ENCODE measurements at regions not wholly inside any gene's neighbourhood (a gene's known extent, or its start where the extent isn't known, plus 50 kb on each side); places are given as distances from the start of the nearest gene placed in this dataset.
"Not testable (repeated sequence)": the region's sequence is repeated elsewhere in the genome, so short reads cannot be mapped to it uniquely, and the experiment has no call there.

DNA sequence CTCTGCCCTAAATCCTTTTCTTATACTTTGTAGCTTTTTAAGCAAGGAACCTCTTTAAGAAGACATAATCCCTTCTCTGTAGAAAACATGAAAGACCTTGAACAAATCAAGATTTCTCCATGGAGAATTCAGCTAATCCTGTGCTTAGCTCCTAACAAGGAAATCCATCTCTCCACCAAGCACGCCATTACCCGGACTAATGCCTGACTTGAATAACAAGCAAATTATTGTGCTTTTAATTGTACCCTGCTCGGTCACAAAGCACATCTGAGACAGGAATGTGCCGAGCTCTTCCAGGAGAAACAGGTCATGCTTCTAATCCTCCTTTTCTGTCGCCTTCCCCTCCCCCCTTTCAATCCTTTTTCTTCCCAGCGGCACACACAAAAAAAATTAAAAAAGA lies 141.3 kb downstream of the PSAT1 start:
- DNase-seq (ENCODE audit: low read depth in 2 of 2): no peak

DNA sequence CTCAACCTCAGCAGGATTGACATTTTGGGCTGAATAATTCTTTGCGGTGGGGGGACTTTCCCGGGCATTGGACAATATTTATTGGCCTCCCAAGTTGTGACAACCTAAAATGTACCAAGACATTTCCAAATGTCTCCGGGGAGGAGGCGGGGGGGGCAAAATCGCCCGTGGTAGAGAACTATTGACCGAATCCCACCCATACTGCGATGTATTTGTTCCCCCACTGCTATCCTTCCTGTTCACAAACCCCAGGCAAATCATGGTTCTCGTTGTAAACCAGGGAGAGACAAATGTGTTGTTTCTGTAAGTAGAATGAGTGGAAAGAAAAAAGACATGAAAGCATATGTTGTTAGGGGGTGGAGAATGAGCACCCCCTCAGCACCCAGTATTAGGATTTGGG lies 141.9 kb downstream of the PSAT1 start:
- no peak for DNase-seq (ENCODE audit: low read depth in 2 of 2)

DNA sequence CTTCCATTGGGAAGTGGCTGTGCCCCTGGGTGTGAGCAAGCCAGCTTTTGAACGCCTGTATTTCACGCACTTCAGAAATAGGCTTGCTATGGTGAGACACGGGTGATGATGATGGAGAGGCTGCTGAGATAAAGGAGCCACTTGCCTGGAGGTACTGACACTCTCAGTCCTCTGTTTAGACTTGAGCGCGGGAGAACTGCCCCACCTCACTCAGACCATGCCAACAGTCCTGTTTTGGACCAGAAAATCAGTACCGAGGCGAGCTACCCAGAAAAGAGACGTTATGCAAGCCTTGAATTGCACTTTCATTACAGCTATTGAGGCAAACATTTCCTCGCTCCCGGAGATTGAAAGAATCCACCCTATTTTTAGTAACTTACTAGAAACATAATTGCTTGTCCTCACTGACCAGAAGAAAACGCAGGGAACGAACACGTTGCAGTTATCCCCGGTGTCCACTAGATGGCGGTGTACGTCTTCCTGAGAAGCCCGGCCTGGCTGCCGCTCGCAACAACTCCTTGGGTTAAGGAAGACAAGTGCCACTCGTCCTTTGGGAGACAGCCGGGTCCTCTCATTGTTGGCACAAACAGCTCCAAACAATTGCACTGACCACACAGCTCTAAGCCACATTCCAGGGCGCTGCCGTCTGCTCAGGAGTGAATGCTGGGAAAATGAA lies 142.4 kb downstream of the PSAT1 start:
- DNase-seq (ENCODE audit: low read depth in 2 of 2): peak; percentile 28 to 30

DNA sequence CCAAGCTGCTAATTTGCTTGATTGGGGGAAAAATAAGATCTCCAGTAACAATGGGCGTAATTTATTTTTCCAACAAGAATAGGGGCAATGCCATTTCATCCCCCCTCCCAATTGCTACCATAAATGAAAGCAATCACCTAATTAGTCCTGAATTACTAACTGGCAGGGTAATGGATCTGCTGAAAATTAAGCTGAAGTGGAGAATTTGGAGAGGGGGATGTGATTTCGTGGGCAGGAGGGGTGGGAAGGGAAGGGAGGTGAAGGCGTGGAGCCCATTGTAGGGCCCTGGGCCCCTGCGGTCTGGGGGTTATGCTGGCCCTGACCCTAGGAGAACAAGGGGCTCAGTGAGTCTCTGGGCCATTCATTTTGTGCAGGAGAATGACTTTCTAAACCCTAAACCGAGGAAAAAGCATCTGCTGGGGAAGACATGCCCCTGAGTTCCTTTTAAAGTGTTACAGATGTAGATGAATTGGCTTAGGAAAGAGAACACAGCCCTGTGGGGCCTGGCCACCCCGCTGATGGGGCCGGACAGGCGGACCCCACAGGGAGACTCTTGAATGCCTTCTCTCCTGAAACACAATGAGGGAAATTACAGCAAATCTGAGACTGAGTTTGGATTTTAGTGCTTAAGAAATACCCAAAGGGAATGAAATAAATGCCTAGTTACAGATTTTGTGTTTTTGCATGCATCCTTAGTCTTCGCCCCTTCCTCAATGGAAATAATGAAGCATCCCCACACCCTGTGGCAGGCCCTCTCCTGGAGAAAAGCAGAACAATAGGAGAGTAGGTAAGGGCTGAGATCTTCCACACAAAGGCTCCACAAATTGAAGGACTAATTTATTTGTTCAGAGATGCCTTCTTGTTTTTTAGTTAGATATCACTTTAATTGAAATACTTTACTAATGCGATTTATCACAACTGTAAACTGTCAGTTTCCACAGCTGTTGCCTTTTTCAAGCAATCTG lies 143.2 kb downstream of the PSAT1 start:
- DNase-seq (ENCODE audit: low read depth in 2 of 2): no peak

DNA sequence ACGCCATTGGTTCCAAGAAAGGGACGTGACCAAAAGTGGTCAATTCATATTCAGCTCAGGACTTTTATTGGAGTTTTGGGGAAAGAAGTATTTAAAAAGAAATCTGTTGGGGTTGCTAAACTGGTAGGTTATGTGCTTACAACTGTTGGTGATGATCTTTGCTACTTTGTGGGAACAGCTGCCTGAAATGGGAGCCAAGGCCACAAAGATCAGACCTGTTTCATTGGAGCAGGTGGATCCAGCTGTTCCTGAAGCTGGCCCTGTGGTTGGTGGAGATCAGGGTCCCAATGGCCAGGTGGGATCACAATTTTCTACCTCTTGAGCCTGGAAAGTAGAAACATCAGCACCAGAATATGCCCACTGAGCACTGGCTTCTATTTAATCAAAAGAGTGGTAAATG lies 144.5 kb downstream of the PSAT1 start:
- no peak for DNase-seq (ENCODE audit: low read depth in 2 of 2)

DNA sequence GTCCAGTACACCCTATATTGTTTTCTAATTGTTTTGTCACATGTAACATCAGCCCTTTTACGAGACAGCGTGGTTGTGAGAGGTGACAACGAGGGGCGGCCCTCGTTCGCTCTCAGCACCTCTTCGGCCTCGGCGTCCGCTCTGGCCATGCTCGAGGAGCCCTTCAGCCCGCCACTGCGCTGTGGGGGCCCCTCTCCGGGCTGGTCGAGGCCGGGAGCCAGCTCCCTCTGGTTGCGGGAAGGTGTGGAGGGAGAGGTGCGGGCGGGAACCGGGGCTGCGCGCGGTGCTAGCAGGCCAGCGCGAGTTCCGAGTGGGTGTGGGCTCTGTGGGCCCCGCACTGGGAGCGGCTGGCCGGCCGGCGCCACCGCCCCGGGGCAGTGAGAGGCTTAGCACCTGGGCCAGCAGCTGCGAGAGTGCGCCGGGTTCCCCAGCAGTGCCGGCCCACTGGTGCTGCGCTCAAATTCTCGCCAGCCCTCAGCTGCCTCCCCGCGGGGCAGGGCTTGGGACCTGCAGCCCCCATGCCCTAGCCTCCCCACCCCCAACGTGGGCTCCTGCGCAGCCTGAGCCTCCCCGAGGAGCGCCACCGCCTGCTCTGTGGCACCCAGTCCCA lies 145.0 kb downstream of the PSAT1 start:
- DNase-seq (ENCODE audit: low read depth in 2 of 2): no peak

DNA sequence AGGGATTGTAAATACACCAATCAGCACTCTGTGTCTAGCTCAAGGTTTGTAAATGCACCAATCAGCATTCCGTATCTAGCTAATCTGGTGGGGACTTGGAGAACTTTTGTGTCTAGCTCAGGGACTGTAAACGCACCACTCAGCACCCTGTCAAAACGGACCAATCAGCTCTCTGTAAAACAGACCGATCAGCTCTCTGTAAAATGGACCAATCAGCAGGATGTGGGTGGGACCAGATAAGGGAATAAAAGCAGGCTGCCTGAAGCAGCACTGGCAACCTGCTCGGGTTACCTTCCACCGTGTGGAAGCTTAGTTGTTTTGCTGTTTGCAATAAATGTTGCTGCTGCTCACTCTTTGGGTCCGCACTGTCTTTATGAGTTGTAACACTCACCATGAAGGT lies 145.7 kb downstream of the PSAT1 start:
- DNase-seq (ENCODE audit: low read depth in 2 of 2): not testable (repeated sequence)

DNA sequence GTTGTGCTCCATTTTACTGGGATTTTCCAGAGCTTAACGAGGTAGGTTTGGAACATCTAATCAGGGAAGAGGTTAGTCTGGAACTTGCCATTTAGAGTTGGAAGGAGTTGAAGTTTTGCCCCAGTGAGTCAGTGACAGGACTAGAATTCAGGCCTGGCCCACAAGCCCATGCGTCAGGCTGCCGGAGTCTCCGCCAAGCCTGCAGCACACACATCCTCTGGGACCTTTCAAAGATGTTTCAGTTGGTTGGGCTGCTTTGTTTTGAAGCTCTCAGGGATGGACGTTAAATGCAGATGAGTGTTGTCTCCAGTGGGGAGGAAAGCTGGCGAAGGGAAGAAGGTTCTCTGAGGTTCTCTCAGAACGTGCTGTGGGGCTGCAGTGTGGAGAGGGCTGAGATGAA lies 147.0 kb downstream of the PSAT1 start:
- DNase-seq (ENCODE audit: low read depth in 2 of 2): no peak

DNA sequence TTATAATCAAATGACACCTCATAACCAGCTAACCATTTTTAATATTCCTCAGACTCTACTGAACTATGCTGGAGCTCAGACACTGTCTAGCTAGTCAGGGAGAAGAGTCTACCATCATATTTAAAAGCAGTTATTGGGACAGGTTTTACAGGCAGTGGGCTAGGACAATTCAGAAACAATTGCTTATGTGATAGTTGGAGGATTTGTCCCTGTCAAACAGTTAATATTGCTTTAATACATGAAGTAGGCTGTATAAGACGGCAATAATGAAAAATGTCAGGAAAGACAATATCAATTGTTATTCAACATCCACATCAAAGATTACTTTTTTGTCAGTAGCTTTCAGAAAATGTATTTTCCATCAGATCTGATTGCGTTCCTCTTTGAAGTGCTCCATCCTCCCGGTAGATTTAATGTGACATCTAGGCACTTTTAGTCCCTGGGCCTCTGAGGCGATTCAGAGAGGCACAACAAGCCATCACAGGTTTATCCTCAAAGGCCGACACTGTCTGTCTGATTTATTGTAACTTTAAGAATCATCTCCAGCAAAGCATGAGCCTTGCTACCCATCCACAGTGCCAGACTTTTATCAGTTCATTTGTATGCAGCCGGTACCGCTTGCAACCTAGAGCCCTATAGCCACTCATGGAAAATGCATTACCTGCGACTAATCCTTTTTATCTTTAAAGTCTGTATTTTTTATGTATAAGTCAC lies 152.2 kb downstream of the PSAT1 start:
- DNase-seq (ENCODE audit: low read depth in 2 of 2): no peak

DNA sequence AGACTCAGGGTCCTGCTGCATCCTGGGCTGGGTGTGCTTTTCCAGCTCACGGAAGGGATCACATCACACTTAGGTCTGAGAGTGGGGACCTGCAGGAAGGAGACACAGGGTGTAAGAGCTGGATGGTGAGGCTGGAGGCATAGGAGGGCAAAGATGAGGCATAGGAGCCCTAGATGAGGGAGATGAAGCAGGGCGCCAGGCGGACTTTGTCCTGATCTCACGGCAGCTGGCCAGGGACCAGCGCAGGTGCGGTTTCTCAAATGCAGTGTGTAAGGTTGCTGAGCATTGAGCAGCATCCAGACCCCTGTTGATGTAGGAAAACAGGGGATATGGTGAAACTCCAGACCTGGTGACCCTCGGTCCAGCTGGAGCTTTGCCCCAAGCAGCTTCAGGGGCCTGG lies 156.5 kb downstream of the PSAT1 start:
- no peak for DNase-seq (ENCODE audit: low read depth in 2 of 2)

DNA sequence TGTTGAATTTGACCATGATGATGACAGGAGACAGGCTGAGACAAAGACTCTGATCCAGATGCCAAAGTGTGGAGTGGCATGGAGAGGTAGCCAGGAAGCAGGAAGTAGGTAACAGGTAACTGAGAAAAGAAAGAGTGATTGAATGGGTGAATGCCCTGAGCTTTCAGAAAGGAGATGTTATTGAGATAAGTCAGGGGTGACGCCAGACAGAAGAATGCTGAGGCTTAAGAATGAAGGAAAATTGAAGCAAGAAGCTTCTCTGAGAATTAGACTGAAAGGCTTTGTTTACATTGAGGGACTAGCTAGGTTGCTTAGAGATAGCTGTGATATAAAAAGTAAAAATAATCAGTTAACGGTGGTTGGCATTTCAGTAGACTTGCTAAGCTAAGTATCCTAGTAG lies 165.7 kb downstream of the PSAT1 start:
- no peak for DNase-seq (ENCODE audit: low read depth in 2 of 2)

DNA sequence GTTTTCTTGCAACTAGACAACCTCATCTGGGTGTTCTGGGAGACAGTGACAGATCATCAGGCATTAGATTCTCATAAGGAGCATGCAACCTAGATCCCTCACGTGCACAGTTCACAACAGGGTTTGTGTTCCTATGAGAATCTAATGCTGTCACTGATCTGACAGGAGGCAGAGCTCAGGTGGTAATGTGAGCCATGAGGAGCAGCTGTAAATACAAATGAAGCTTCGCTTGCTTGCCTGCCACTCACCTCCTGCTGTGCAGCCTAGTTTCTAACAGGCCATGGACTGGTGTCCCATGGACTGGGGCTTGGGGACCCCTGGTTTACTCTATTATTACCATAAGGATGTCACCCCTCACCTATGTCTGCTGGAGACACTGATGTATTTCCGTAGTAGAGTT lies 166.8 kb downstream of the PSAT1 start:
- DNase-seq (ENCODE audit: low read depth in 2 of 2): no peak

DNA sequence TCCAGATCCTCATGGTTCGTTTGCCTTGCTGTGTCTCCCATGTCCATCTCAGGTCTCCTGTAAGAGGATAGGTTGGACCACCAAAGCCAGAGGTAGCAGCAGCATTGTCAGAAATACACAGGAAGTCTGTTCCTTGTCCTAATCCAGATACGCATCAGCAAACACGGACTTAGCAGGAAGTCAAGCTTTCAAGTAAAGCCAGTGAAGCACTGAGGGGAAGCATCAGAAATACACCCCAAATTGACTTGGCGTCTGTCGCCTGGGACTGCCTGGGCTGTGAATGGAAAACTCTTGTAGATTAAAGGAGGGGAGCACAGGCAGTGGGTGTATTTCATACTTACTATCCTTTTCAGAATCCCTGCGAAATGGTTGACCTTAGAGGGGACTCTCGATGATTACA lies 171.3 kb downstream of the PSAT1 start:
- no peak for DNase-seq (ENCODE audit: low read depth in 2 of 2)

DNA sequence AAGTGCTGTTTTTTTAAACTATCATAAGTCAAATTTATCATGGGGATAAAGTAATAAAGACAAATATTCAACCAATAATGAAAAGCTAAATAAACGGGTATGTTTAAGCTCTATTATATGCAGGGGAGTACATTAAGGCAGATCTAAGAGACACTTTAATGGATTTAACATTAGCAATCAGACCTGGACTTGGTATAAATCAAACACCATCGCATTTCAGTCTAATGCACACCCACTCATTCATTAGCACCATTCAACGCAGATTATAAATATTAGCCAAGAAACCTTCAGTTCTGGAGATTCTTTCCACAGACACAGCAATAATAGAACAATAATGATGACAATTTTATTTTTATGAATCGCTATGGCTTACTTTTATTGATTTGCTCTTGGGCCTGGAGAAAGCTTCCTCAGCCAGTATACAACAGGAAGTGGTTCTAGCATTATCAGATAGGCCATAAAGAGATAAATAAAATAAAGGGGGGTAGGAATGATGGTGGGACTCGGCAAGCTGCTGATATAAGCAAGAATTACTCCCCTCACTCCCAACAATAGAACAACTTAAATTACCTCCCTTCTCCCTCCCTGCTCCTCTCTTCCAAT lies 172.2 kb downstream of the PSAT1 start:
- no peak for DNase-seq (ENCODE audit: low read depth in 2 of 2)

DNA sequence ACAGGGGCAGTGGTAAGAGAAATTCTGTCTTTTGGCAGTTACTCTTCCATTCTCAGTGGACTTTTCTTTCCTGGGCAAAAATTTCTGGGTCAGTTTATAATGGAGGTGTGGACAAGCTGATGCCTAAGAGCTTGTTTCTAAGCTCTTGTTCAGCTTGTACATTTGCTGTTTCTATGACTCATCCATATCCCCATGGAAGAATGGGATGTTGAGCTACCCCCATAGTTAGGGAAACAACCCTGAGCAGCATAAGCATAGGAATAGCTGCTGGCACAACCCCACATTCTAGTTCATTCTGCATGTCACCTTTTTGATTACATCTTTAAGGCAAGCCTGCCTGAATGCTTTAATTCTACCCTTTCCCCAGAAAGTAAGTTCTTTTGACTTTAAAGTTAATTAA lies 173.3 kb downstream of the PSAT1 start:
- no peak for DNase-seq (ENCODE audit: low read depth in 2 of 2)

DNA sequence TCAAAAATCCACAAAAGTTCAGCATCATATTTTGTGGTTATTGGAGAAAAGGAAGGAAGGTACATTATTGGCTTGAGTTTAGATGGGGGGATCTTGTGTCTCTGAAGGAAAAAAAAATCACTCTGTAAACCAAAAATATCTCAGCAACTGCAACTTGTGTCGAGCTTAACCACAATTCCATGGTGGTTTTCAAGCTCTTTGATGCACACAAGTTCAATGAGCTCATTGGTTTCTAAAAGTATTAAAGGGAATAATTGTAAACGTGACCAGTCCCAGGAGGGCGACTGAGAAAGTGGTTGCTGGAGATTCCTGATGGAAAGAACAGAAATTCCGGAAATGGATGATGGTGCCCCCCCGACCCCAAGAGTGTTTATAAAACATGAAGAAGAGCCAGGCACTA lies 173.8 kb downstream of the PSAT1 start:
- DNase-seq (ENCODE audit: low read depth in 2 of 2): no peak

DNA sequence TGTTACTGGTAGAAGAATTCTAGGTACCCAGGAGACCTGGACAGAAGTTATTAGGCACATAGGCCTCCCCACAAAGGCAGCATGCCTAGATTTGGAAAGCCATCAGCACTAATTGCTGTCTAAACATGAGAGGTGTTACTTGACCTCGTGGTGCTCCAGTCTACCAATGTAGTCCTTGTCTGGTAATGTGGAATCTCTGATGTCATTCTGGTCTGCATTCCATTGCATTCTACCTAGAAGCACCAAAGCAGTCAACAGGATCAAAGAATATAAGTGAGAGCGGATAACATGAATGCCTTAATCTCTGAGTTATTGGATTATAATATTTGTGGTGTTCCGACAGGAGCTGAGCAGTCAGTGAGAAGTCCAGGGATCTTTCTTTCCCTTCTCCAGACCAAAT lies 175.2 kb downstream of the PSAT1 start:
- no peak for DNase-seq (ENCODE audit: low read depth in 2 of 2)

DNA sequence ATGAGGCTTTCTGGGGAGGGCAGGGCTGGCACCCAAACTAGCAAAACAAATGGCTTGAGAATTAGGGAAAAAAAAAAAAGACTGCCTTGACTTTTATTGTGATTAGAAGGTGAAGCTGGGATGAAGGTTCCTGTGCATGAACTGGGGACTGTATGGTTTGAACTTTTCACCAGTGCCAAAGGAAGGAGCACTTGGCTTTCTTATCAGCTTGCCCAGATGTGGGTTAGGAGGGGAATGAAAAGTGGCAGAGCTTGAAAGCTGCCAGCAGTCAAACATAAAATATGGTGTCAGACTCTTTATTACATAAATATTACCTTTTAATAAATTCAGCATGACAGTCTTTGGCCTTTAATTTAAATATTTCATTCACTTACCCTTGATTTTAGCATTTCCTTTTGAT lies 182.5 kb downstream of the PSAT1 start:
- DNase-seq (ENCODE audit: low read depth in 2 of 2): no peak

DNA sequence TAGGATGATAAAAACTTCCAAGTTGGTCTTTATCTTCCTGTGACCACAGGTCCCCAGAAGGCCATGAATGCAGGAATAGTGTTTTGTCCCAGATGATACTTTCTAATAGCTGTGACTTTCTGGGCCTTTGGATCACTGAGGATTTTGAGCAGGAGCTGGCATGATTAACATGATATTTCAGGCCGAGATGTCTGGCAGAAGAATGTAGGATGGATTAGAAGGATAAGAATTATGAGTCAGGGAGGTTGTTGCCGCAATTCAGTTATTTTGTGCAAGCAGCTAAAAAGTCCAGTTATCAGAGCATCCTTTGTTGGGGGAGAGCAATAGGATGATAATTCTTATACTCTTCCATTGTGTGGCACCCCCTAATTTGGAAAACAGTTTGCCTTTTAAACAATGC lies 189.7 kb downstream of the PSAT1 start:
- DNase-seq (ENCODE audit: low read depth in 2 of 2): no peak

DNA sequence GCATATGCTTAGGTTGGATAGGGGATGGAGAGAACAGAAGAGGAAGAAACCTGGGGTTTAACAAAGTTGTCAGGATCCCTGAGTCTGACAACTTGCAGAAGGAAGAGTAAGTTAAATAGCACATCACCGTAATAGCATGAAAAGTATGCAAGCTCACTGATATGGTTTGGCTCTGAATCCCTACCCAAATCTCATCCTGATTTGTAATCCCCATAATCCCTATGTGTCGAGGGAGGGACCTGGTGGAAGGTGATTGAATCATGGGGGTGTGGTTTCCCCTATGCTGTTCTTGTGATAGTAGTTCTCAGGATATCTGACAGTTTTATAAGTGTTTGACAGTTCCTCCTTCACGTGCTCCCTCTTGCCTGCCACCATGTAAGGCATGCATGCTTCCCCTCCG lies 193.3 kb downstream of the PSAT1 start:
- no peak for DNase-seq (ENCODE audit: low read depth in 2 of 2)

DNA sequence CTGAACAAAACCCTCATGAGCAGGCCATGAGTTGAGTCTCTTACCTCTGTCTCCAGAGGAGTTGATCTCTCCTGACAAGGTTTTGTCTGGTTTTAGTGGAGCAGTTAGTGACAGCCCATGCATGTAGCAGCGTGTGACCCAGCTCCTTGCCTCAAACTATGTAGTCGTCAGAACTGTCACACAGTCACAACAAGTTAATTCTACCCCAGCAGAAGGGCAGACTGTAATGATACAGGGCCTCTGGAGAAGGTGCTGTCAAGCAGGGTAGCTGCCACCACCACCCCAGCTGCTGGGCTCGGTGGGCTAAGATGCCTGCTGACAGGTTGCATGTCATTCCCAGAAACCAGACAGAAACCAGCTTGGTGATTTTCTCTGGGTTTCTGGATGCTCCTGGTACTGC lies 194.5 kb downstream of the PSAT1 start:
- no peak for DNase-seq (ENCODE audit: low read depth in 2 of 2)

Data from stimulated activated CD8-positive, alpha-beta memory T cell treated with anti-CD3 and anti-CD28 coated beads, Interleukin-7, amount 100 ng/mL, for 1 hour (primary cell).